CD4-positive, alpha-beta T cell treated with Interleukin-10 for 1 hour (primary cell): ENCODE measurements at regions not wholly inside any gene's neighbourhood (a gene's known extent, or its start where the extent isn't known, plus 50 kb on each side); places are given as distances from the start of the nearest gene placed in this dataset.
"Not testable (repeated sequence)": the region's sequence is repeated elsewhere in the genome, so short reads cannot be mapped to it uniquely, and the experiment has no call there.

Source experiments
- DNase-seq: peaks from one replicate; pipeline ENCODE4 v3.0.0-alpha.2; 2020

DNA sequence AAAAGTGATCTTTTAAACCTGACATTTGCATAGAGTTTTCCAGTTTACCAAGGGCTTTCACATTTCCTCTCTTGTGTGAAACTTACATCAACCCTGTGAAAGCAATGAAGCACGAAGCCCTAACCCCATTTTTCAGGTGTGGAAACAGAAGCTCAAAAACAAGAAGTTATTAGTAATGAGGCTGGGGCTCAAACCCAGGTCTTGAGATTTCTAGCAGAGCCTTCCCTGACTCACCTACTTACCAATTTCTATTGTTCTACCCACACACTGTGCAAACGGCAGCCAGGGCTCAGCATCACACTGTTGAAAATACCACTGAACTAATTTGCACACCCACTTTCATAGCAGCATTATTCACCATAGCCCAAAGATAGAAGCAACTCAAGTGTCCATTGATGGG lies 117.8 kb upstream of the IGF1R start:
- no peak for DNase-seq

DNA sequence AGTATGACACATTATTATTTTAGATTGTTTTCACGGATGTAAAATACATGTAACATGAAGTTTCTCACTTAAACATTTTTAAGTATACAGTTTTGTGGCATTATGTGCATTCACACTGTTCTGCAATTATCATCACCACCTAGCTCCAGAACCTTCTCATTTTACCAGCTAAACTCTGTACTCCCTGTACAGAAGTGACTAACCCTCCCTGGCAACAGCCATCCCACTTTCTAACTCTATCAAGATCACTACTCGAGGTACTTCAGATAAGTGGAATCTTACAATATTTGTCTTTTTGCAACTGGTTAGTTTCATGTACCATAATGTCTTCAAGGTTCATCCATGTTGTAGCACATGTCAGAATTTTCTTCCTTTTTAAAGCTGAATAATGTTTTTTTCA lies 116.3 kb upstream of the IGF1R start:
- no peak for DNase-seq

DNA sequence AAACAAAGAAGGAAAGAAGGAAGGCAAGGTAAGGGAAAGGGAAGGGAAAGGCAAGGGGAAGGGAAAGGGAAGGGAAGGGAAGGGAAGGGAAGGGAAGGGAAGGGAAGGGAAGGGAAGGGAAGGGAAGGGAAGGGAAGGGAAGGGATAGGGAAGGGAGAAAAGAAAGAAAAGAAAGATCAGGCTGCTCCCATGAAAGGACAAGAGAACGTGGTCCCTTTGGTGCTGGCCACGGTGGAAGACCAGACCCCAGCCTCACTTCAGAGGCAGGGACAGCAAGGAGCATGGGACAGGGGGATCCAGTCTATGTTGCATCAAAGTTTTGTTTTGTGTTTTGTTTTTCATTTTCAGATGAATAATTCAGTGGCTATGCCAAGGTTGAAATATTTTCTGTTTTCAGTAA lies 111.4 kb upstream of the IGF1R start:
- DNase-seq, result no peak

DNA sequence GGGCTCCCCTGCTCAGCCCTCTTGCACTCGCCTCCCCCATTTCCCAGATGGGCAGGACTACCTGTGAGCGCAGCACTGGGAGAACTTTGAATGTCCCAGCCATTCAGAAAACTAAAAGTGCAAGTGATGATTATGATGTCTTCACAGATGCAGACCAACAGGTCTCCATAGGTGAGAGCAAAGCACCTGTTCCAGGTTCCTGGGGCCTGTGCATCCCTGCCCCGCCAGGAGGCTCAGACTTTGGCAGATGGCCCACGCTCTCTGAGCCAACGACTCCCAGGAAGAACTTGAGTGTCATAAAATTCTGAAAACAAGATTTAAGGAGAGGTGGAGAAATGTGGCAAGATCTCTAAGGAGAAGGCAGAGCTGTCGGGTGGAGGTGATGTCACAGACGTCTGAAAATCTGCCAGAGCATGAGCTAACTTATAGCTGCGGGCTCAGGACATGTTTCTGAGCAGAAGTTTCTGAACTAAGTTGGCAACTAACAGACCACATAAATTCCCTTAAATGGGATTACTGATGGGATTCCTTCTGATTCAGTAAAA lies 110.8 kb upstream of the IGF1R start:
- DNase-seq, result no peak

- DNase-seq, result no peak
Measured at GRCh38 chr15:98541519-98541918, 106.8 kb upstream of the IGF1R start.

GRCh38 chr15:98543237-98543636 lies 105.1 kb upstream of the IGF1R start:
- no peak for DNase-seq

DNA sequence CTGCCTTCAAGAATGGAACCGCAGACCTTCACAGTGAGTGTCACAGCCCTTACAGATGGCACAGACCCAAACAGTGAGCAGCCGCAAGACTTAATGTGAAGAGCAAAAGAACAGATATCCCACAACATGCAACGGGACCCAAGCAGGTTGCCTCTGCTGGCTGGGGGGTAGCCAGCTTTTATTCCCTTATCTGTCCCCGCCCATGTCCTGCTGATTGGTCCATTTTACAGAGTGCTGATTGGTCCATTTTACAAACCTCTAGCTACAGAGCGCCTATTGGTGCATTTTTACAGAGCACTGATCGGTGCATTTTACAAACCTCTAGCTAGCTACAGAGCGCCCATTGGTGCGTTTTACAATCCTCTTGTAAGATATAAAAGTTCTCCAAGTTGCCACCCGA lies 102.0 kb upstream of the IGF1R start:
- no peak for DNase-seq

DNA sequence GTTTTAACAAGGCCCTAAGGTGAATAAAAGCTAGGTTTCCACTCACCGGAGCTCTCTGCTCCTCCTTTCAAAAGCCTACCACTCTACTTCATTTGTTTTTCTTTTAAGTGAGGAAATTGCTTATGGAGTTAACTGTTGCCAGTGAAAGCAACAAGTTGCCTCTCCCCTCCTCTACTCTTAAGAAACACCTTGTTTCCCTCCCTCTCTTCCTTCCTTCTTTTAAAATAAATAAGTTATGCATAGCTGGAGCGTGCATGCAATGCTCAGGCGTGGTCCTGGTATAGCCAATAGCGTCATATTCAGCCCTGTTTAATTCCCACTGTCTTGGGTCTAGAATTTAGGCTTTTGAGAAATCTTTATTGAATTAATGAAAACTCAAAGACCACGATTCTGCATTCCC lies 101.1 kb upstream of the IGF1R start:
- no peak for DNase-seq

- DNase-seq, result no peak
Measured at GRCh38 chr15:98547741-98548138, 100.6 kb upstream of the IGF1R start.

DNA sequence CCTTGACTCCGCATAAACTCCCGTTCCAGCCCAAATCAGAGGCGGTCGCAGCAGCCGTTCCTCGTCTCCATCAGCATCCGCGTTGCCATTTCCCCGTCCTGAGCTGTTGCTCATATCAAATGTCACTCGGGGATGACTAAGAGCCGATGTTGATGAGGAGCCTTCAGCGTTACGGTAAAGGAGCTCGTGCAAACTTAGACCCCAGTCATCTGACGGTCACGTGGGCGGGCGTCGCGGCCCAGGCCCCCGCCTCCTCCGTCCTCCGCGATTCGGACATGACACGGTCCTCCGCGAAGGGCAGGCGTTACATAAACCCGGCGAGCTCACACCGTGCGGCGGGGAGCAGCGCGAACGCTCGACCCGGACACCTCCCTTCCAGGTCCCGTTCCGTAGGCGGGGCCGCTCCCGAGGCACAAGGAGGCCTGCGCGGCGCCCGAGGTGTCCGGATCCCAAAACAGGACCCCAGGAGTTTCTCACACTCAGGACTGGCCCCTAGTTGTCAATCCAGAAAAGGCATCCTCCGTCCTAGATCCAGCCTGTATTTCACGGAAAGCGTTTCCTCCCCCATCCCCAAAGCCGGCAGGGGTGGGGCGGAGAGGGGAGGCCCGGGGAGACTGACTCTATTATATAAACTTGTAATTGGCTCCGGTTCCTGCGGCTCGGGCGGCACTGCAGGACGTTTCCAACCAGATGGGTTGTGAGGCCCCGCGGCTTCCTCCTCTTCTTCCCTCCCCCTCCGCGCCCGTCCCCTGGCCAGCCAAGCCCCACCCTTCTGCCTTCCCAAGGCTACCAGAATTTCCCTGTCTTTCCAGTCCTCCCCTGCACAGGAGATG lies 100.0 kb upstream of the IGF1R start:
- DNase-seq, result no peak

GRCh38 chr15:98549003-98549402 lies 99.3 kb upstream of the IGF1R start:
- DNase-seq, result no peak

DNA sequence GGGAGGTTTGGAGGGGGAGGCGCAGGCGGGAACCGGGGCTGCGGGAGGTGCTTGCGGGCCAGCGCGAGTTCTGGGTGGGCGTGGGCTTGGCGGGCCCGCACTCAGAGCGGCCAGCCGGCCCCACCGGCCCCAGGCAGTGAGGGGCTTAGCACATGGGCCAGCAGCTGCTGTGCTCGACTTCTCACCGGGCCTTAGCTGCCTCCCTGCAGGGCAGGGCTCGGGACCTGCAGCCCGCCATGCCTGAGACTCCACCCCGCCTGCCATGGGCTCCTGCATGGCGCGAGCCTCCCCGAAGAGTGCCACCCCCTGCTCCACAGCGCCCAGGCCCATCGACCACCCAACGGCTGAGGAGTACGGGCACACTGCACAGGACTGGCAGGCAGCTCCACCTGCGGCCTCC lies 98.6 kb upstream of the IGF1R start:
- DNase-seq, result no peak

DNA sequence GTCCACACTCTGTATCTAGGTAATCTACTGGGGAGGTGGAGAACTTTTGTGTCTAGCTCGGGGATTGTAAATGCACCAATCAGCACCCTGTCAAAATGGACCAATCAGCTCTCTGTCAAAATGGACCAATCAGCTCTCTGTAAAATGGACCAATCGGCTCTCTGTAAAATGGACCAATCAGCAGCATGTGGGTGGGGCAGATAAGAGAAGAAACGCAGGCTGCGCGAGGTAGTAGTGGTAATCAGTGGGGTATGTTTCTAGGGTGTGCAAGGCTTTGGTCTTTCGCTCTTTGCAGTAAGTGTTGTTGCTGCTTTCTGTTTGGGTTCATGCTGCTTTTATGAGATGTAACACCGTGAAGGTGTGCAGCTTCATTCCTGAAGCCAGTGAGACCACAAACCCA lies 98.0 kb upstream of the IGF1R start:
- not testable (repeated sequence) for DNase-seq

DNA sequence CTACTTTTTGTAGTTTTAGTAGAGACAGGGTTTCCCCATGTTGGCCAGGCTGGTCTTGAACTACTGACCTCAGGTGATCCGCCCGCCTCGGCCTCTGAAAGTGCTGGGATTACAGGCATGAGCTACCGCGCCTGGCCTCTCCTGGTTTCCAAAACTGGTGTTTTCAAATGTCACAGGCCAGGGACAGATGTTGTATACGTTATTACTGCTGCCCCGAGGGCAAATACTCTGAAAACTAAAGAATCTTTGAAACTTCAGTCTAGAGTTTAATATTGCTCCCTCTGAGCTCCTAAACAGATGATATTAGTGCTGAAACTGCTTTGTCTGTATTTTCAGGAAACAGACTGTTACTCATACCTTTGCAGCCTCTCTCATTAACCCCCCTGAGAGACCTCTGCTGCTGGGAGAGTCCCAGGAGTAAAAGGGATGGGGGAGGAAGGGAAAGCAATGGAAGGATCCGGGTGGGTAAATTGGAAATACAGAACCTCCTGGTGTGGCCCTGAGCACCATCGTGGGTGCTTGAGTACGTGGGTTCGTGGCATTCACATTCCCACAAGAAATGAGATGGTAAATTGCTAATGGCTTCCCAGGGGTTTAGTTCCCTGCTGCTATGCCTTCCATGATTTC lies 96.3 kb upstream of the IGF1R start:
- no peak for DNase-seq

DNA sequence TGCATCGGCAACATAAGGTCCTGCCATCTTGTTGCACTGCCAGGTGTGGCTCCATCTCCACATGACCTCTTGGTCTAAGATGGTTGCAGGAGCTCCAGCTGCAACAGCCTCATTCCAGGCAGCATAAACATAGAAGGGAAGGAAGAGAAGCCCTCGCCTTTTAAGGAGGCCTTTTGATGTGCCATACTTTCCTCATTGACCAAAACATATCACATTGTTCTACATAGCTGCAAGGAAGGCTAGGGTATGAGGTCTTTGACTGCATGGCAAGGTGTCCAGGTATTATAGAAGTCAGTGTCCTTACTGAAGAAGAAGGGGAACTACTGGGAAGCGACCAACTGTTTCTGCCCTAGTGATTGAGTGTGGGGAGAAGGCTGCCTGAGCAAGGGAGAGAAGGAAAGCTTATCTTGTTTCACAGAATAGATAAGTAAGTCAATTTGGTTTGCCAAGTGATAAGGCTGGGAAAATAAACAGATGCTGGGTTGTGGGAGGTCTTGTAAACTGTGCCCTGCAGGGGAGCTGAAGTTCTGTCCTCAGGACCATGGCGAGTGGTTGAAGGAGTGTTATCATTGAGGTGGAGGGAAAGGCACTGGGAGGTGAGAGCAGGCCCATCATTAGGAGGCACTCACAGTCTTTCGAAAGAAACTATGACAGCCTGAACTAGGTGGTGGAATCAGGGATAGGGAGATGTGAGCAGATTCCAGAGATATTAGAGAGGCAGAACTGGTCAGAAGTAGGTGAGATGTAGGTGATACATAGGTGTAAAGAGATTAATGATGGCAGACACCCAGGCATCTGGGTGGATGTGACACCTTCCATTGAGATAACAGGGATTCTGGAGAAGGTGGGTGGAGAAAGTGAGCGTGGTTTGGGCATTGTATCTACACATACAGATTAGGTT lies 93.8 kb upstream of the IGF1R start:
- no peak for DNase-seq

DNA sequence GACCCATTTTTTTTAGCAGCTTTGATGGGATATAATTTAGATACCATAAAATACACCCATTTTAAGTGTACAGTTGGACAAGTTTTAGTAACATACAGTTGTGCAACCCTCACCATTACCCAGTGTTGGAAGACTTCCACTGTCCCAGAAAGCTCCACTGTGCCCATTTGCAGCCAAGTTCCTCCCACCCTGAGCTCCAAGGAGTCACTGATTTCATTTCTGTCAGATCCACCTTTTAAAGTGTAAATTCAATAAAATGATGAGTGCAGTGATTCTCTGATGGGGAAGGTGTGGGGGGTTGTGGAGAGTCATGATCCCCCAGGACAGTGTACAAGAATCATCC lies 93.2 kb upstream of the IGF1R start:
- no peak for DNase-seq

DNA sequence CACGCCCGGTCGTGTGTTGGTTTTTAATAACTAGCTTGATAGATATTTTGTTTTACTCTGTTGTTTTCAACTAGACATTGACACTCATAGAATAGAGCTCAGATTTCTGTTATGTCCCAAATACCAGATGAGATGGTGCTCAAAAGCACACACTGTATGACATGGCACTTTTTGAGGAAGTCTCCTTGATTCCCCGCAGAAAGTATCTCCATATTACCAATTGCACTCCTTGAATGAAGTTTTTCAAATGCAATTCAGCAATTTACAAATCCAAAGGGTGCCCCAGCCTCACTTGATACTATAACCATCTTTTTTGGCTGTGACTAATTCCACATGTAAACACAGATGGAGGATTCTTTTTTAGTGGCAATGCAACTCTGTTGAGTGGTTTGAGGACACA lies 92.0 kb upstream of the IGF1R start:
- DNase-seq, result no peak

GRCh38 chr15:98560338-98560737 lies 88.0 kb upstream of the IGF1R start:
- no peak for DNase-seq

GRCh38 chr15:98561169-98561941 lies 87.0 kb upstream of the IGF1R start:
- no peak for DNase-seq

GRCh38 chr15:98562331-98562937 lies 85.9 kb upstream of the IGF1R start:
- DNase-seq, result no peak

- DNase-seq, result no peak
Measured at GRCh38 chr15:98565566-98565965, 82.8 kb upstream of the IGF1R start.

- DNase-seq, result no peak
Measured at GRCh38 chr15:98567951-98568350, 80.4 kb upstream of the IGF1R start.
